ENCODE measurements at regions not wholly inside any gene's neighbourhood (a gene's known extent, or its start where the extent isn't known, plus 50 kb on each side); places are given as distances from the start of the nearest gene placed in this dataset.

- no peak for DNase-seq
Observed at GRCh38 chr13:107456431-107456830, 758.9 kb downstream of the LIG4 start.

GRCh38 chr13:107452833-107453232 lies 762.5 kb downstream of the LIG4 start:
- no peak for DNase-seq

GRCh38 chr13:107450931-107451330 lies 764.4 kb downstream of the LIG4 start:
- DNase-seq, result no peak

- DNase-seq, result no peak
Observed at GRCh38 chr13:107450431-107450830, 764.9 kb downstream of the LIG4 start.

GRCh38 chr13:107447591-107447990 lies 767.7 kb downstream of the LIG4 start:
- no peak for DNase-seq

- no peak for DNase-seq
Observed at GRCh38 chr13:107441279-107441678, 774.1 kb downstream of the LIG4 start.

- no peak for DNase-seq
Observed at GRCh38 chr13:107438251-107438650, 777.1 kb downstream of the LIG4 start.

- no peak for DNase-seq
Observed at GRCh38 chr13:107434347-107434746, 781.0 kb downstream of the LIG4 start.

- no peak for DNase-seq
Observed at GRCh38 chr13:107427536-107427935, 787.8 kb downstream of the LIG4 start.

GRCh38 chr13:107422421-107422820 lies 792.9 kb downstream of the LIG4 start:
- DNase-seq, result no peak

- no peak for DNase-seq
Observed at GRCh38 chr13:107421951-107422350, 793.4 kb downstream of the LIG4 start.

- DNase-seq, result no peak
Observed at GRCh38 chr13:107421028-107421427, 794.3 kb downstream of the LIG4 start.

GRCh38 chr13:107413005-107413404 lies 802.3 kb downstream of the LIG4 start:
- no peak for DNase-seq

- no peak for DNase-seq
Observed at GRCh38 chr13:107407074-107407473, 808.3 kb downstream of the LIG4 start.

GRCh38 chr13:107395927-107396662 lies 819.2 kb downstream of the LIG4 start:
- no peak for DNase-seq

GRCh38 chr13:107392205-107392604 lies 823.1 kb downstream of the LIG4 start:
- no peak for DNase-seq

- DNase-seq, result no peak
Observed at GRCh38 chr13:107387525-107387924, 819.6 kb upstream of the ARGLU1 start.

GRCh38 chr13:107379407-107380155 lies 811.6 kb upstream of the ARGLU1 start:
- DNase-seq, result no peak

GRCh38 chr13:107376341-107377125 lies 808.6 kb upstream of the ARGLU1 start:
- DNase-seq, result no peak

- DNase-seq, result no peak
Observed at GRCh38 chr13:107375701-107376340, 807.9 kb upstream of the ARGLU1 start.

- no peak for DNase-seq
Observed at GRCh38 chr13:107374038-107374437, 806.1 kb upstream of the ARGLU1 start.

GRCh38 chr13:107373551-107373950 lies 805.6 kb upstream of the ARGLU1 start:
- peak; percentile 86 for DNase-seq
